ENCODE measurements at regions not wholly inside any gene's neighbourhood (a gene's known extent, or its start where the extent isn't known, plus 50 kb on each side); places are given as distances from the start of the nearest gene placed in this dataset.
"Not testable (repeated sequence)": the region's sequence is repeated elsewhere in the genome, so short reads cannot be mapped to it uniquely, and the experiment has no call there.

GRCh38 chr18:49682803-49683190 is 120.9 kb downstream of the LIPG start:
- not testable (repeated sequence) for H4K20me1 ChIP-seq (replicated peaks; ENCODE audit: insufficient read depth); H3K4me3 Mint-ChIP-seq; DNase-seq (ENCODE audit: low spot score); H3K79me2 ChIP-seq (replicated peaks; ENCODE audit: insufficient read depth); H2AFZ ChIP-seq; H3K27me3 ChIP-seq (ENCODE audit: insufficient read depth); H3K36me3 Mint-ChIP-seq (ENCODE audit: low read depth); H3K4me1 ChIP-seq (ENCODE audit: insufficient read depth); H3K27ac Mint-ChIP-seq; H3K27me3 Mint-ChIP-seq (ENCODE audit: insufficient read depth, low read depth, poor library complexity); H3K27ac ChIP-seq (ENCODE audit: low read depth); H3K4me2 ChIP-seq; H3F3A ChIP-seq (replicated peaks; ENCODE audit: low read depth); H3K4me1 Mint-ChIP-seq; H3K4me3 ChIP-seq; H3K36me3 ChIP-seq (ENCODE audit: insufficient read depth); H3K9me3 Mint-ChIP-seq; ATAC-seq
- H3K9me2 ChIP-seq (ENCODE audit: insufficient read depth) = 0 out of 2 replicates have a peak, but pooled peaks cover 12% of the 10 kb centered on the region

- H3K4me3 ChIP-seq = no peak overlapping the region
- H3F3A ChIP-seq (replicated peaks; ENCODE audit: low read depth) = no peaks in the 10 kb centered on the region
- no peaks in the 10 kb centered on the region for H3K27me3 Mint-ChIP-seq (ENCODE audit: insufficient read depth, low read depth, poor library complexity)
- H3K27ac Mint-ChIP-seq = no peak overlapping the region
- no peaks in the 10 kb centered on the region for H3K4me1 Mint-ChIP-seq
- H3K9me2 ChIP-seq (ENCODE audit: insufficient read depth) = 0 out of 2 replicates have a peak, but pooled peaks cover 12% of the 10 kb centered on the region
- H3K4me2 ChIP-seq = no peak overlapping the region
- no peaks in the 10 kb centered on the region for H3K36me3 ChIP-seq (ENCODE audit: insufficient read depth)
- no peak overlapping the region for H2AFZ ChIP-seq
- H3K79me2 ChIP-seq (replicated peaks; ENCODE audit: insufficient read depth) = no peaks in the 10 kb centered on the region
- no peak overlapping the region for H3K4me3 Mint-ChIP-seq
- H3K27ac ChIP-seq (ENCODE audit: low read depth) = no peak overlapping the region
- no peaks in the 10 kb centered on the region for H3K4me1 ChIP-seq (ENCODE audit: insufficient read depth)
- no peaks in the 10 kb centered on the region for H4K20me1 ChIP-seq (replicated peaks; ENCODE audit: insufficient read depth)
- no peaks in the 10 kb centered on the region for H3K9me3 Mint-ChIP-seq
- DNase-seq (ENCODE audit: low spot score) = no peak
- H3K27me3 ChIP-seq (ENCODE audit: insufficient read depth) = no peaks in the 10 kb centered on the region
- ATAC-seq = no peak
- no peaks in the 10 kb centered on the region for H3K36me3 Mint-ChIP-seq (ENCODE audit: low read depth)
- no peak for TF ChIP-seq EZH2phosphoT487 (IDR thresholded peaks at IDR 0.05; ENCODE audit: unreplicated experiment)
- TF ChIP-seq CREB1 (CRISPR knock-in tag; IDR thresholded peaks at IDR 0.05; ENCODE audit: low read depth) = no peak
- no peak for TF ChIP-seq REST (IDR thresholded peaks at IDR 0.05; ENCODE audit: unreplicated experiment)
- no peak for TF ChIP-seq EZH2 (IDR thresholded peaks at IDR 0.05; ENCODE audit: low read depth, unreplicated experiment)
- TF ChIP-seq JUNB (IDR thresholded peaks at IDR 0.05; ENCODE audit: unreplicated experiment) = no peak
- TF ChIP-seq ZNF114 (CRISPR knock-in tag; IDR thresholded peaks at IDR 0.05) = no peak
- no peak for TF ChIP-seq STAT1 (IDR thresholded peaks at IDR 0.05; ENCODE audit: unreplicated experiment)
- no peak for TF ChIP-seq ETS1 (IDR thresholded peaks at IDR 0.05)
- TF ChIP-seq POLR2AphosphoS5 (IDR thresholded peaks at IDR 0.05; ENCODE audit: low read depth) = no peak
- no peak for TF ChIP-seq ZNF331 (CRISPR knock-in tag; IDR thresholded peaks at IDR 0.05; ENCODE audit: low read depth)
- TF ChIP-seq CTCF (conservative IDR thresholded peaks at IDR 0.05; ENCODE audit: low read depth in 2 of 2) = no peak
These were observed 120.4 kb downstream of the LIPG start for GRCh38 chr18:49682173-49682802.

All from GM23338 (cell line).